ENCODE measurements at regions not wholly inside any gene's neighbourhood (a gene's known extent, or its start where the extent isn't known, plus 50 kb on each side); places are given as distances from the start of the nearest gene placed in this dataset.

GRCh38 chr5:130981663-130982062, 183.4 kb downstream of the HINT1 start (continued):
- TF ChIP-seq ZNF462 (CRISPR knock-in tag; IDR thresholded peaks at IDR 0.05) (no peak), STAT1 (IDR thresholded peaks at IDR 0.05; ENCODE audit: unreplicated experiment) (no peak), POLR2AphosphoS5 (IDR thresholded peaks at IDR 0.05; ENCODE audit: low read depth) (no peak)

GRCh38 chr5:130978475-130978874, 186.6 kb downstream of the HINT1 start:
- Histone ChIP-seq H3K36me3 (ENCODE audit: insufficient read depth) (no peaks in the 10 kb centered on the region), H3K4me2 (no peak overlapping the region), H4K20me1 (replicated peaks; ENCODE audit: insufficient read depth) (no peaks in the 10 kb centered on the region), H3K27ac (ENCODE audit: low read depth) (no peak overlapping the region), H3K4me3 (no peak overlapping the region), H2AFZ (no peak overlapping the region), H3K4me1 (ENCODE audit: insufficient read depth) (peaks cover 6% of the 10 kb centered on the region), H3F3A (replicated peaks; ENCODE audit: low read depth) (no peaks in the 10 kb centered on the region), H3K79me2 (replicated peaks; ENCODE audit: insufficient read depth) (no peaks in the 10 kb centered on the region), H3K9me2 (ENCODE audit: insufficient read depth) (peaks cover 5% of the 10 kb centered on the region; the same call in 1 of the 2 replicates), H3K27me3 (ENCODE audit: insufficient read depth) (no peaks in the 10 kb centered on the region)
- DNase-seq (ENCODE audit: low spot score): no peak
- Mint-ChIP-seq H3K27ac (no peak overlapping the region), H3K4me1 (peaks cover 15% of the 10 kb centered on the region), H3K4me3 (no peak overlapping the region), H3K27me3 (ENCODE audit: insufficient read depth, low read depth, poor library complexity) (no peaks in the 10 kb centered on the region), H3K9me3 (peaks cover 13% of the 10 kb centered on the region), H3K36me3 (ENCODE audit: low read depth) (peaks cover 13% of the 10 kb centered on the region)
- ATAC-seq: no peak
- TF ChIP-seq POLR2AphosphoS5 (IDR thresholded peaks at IDR 0.05; ENCODE audit: low read depth) (no peak), REST (IDR thresholded peaks at IDR 0.05; ENCODE audit: unreplicated experiment) (no peak), ZNF331 (CRISPR knock-in tag; IDR thresholded peaks at IDR 0.05; ENCODE audit: low read depth) (no peak), EZH2 (IDR thresholded peaks at IDR 0.05; ENCODE audit: low read depth, unreplicated experiment) (no peak), EZH2phosphoT487 (IDR thresholded peaks at IDR 0.05; ENCODE audit: unreplicated experiment) (no peak), ZNF114 (CRISPR knock-in tag; IDR thresholded peaks at IDR 0.05) (no peak), ETS1 (IDR thresholded peaks at IDR 0.05) (no peak), CREB1 (CRISPR knock-in tag; IDR thresholded peaks at IDR 0.05; ENCODE audit: low read depth) (no peak), NANOG (IDR thresholded peaks at IDR 0.05; ENCODE audit: borderline replicate concordance) (no peak), CTCF (conservative IDR thresholded peaks at IDR 0.05; ENCODE audit: low read depth in 2 of 2) (no peak), STAT1 (IDR thresholded peaks at IDR 0.05; ENCODE audit: unreplicated experiment) (no peak)

Data from GM23338 (cell line).